SU-DHL-6 (cell line): ENCODE measurements at regions not wholly inside any gene's neighbourhood (a gene's known extent, or its start where the extent isn't known, plus 50 kb on each side); places are given as distances from the start of the nearest gene placed in this dataset.

Experiments
- CTCF ChIP-seq: fragments of 200-600 bp; sonication (generic); IDR thresholded peaks from one replicate; pipeline ENCODE4 v1.5.1; 2017; ENCODE audit warnings: antibody characterized with exemption, mild to moderate bottlenecking, low read length, moderate library complexity; ENCODE audit not compliant: insufficient read depth, poor library complexity, severe bottlenecking
- EZH2phosphoT487 ChIP-seq: fragments of 200-600 bp; sonication (generic), shearing (Covaris generic); conservative IDR thresholded peaks from 2 replicates; pipeline ENCODE4 v1.6.1; 2018; ENCODE audit warnings: mild to moderate bottlenecking, antibody characterized with exemption, low read length, moderate library complexity, mixed read lengths

GRCh38 chr13:73625562-73626339 lies 508.5 kb downstream of the KLF12 start:
- TF ChIP-seq CTCF (no peak), EZH2phosphoT487 (no peak)
